ENCODE measurements at regions not wholly inside any gene's neighbourhood (a gene's known extent, or its start where the extent isn't known, plus 50 kb on each side); places are given as distances from the start of the nearest gene placed in this dataset.

DNA sequence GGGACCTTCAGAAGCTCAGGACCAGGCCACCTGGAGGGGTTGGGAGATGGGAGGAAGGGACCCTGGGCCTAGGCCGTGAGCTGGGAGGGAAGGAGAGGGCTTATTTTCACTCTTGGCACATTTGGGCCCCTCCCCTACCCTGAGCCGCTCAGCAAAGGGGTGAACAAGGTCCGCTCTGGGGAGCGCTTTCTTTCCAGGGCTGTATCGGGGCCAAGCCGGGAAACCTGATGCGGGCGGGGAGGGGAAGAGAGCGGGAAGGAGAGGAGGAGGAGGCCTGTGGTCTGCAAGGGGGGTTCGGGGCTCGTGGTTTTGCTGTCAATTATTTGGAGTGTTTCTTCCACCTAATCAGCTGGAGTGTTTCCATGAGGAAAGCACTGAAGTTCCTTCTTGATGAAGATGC, 62.7 kb upstream of the RXRA start:
- Histone ChIP-seq H3K27me3 (ENCODE audit: control insufficient read depth in 2 of 2, insufficient read depth in 2 of 2, low read length in 2 of 2) (peaks cover 0 to 2% of the 10 kb centered on the region in 2 experiments), H3K4me1 (ENCODE audit: control insufficient read depth, extremely low read depth, insufficient read depth, low read length) (no peaks in the 10 kb centered on the region), H3K36me3 (ENCODE audit: control insufficient read depth in 2 of 2, extremely low read depth in 1 of 2, insufficient read depth in 2 of 2, low read length in 2 of 2) (no peaks in the 10 kb centered on the region), H3K9ac (replicated peaks; ENCODE audit: extremely low read depth, insufficient read depth, low read length) (no peak overlapping the region), H3K27ac (ENCODE audit: insufficient read depth, low read depth, low read length) (no peak overlapping the region), H2AFZ (ENCODE audit: low read depth, low read length) (no peak overlapping the region), H3K4me3 (replicated peaks in 1 of 3; ENCODE audit: insufficient read depth in 1 of 3, low read depth in 1 of 3, low read length in 3 of 3) (no peak overlapping the region), H3K9me3 (replicated peaks; ENCODE audit: control insufficient read depth, insufficient read depth, low read length) (no peaks in the 10 kb centered on the region), H3K4me2 (ENCODE audit: insufficient read depth, low read length) (no peak overlapping the region), H3K79me2 (ENCODE audit: control insufficient read depth, insufficient read depth, low read length) (no peaks in the 10 kb centered on the region), H4K20me1 (replicated peaks; ENCODE audit: control insufficient read depth, extremely low read depth, insufficient read depth, low read length) (no peaks in the 10 kb centered on the region), H3K9me1 (replicated peaks; ENCODE audit: control insufficient read depth, extremely low read depth, insufficient read depth, low read length) (no peaks in the 10 kb centered on the region)
- no TSS peak for BruUV-seq (replicated peaks)
- intact Hi-C loops (cut with micrococcal nuclease) (no loop called here), dilution Hi-C loops (cut with MboI; ENCODE audit: extremely low pct_ligation_motif_present, low sequenced_read_pairs) (no loop called here)
- ChIA-PET POLR2A (interaction anchor here (0.6 kb wide), 1 partner anchor 83 kb away, joined by 3 read pairs; no protein-coding TSS in a partner anchor), CTCF (interaction anchor here (1.3 to 1.6 kb wide), 2 partner anchors 10 to 95 kb away, joined by 3 to 5 read pairs; no protein-coding TSS in a partner anchor)
- FAIRE-seq (no peak), DNase-seq (ENCODE audit: low read depth, low spot score) (no peak)
- TF ChIP-seq EZH2 (IDR thresholded peaks at IDR 0.05; ENCODE audit: borderline replicate concordance, low read depth, low read length, severe bottlenecking) (no peak), GATA2 (IDR thresholded peaks at IDR 0.05; ENCODE audit: insufficient read depth, insufficient read length, low read depth, low read length) (no peak), POLR2AphosphoS5 (IDR thresholded peaks at IDR 0.05; ENCODE audit: insufficient read depth, low read depth, low read length) (no peak), FOS (IDR thresholded peaks at IDR 0.05; ENCODE audit: borderline replicate concordance, insufficient read depth, low read length) (no peak), JUN (IDR thresholded peaks at IDR 0.05; ENCODE audit: borderline replicate concordance, insufficient read depth, insufficient read length, low read depth) (no peak), MYC (IDR thresholded peaks at IDR 0.05; ENCODE audit: low read depth, low read length) (no peak), POLR2A (IDR thresholded peaks at IDR 0.05; ENCODE audit: low read depth, low read length) (no peak)
- TF ChIP-seq, protein P1, sequence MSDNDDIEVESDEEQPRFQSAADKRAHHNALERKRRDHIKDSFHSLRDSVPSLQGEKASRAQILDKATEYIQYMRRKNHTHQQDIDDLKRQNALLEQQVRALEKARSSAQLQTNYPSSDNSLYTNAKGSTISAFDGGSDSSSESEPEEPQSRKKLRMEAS (IDR thresholded peaks at IDR 0.05; ENCODE audit: insufficient read depth, insufficient read length) = no peak
- TF ChIP-seq, protein P2, sequence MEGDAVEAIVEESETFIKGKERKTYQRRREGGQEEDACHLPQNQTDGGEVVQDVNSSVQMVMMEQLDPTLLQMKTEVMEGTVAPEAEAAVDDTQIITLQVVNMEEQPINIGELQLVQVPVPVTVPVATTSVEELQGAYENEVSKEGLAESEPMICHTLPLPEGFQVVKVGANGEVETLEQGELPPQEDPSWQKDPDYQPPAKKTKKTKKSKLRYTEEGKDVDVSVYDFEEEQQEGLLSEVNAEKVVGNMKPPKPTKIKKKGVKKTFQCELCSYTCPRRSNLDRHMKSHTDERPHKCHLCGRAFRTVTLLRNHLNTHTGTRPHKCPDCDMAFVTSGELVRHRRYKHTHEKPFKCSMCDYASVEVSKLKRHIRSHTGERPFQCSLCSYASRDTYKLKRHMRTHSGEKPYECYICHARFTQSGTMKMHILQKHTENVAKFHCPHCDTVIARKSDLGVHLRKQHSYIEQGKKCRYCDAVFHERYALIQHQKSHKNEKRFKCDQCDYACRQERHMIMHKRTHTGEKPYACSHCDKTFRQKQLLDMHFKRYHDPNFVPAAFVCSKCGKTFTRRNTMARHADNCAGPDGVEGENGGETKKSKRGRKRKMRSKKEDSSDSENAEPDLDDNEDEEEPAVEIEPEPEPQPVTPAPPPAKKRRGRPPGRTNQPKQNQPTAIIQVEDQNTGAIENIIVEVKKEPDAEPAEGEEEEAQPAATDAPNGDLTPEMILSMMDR (IDR thresholded peaks at IDR 0.05; ENCODE audit: extremely low read depth in 1 of 2, insufficient read depth in 1 of 2, low read depth in 1 of 2, low read length in 2 of 2) = no peak

Data from endothelial cell of umbilical vein (primary cell).